Fibroblast of lung (primary cell): ENCODE measurements at regions not wholly inside any gene's neighbourhood (a gene's known extent, or its start where the extent isn't known, plus 50 kb on each side); places are given as distances from the start of the nearest gene placed in this dataset.

Experiments used
- DNase-seq, 2 donors: peaks; one replicate each; pipeline versions ENCODE4 v3.0.0 to v3.0.0-alpha.2; 2010; ENCODE audit warnings: low read depth in 2 of 2
- H2AFZ ChIP-seq: 2 replicates; pipeline ENCODE4 v1.5.1; 2012; ENCODE audit warnings: low read length, control low read depth, inconsistent platforms
- H3K27ac ChIP-seq: 2 replicates; pipeline ENCODE4 v1.5.1; 2011; ENCODE audit warnings: low read length, control low read depth; ENCODE audit not compliant: insufficient read depth
- H3K27me3 ChIP-seq: 2 replicates; pipeline ENCODE4 v1.5.1; 2011; ENCODE audit warnings: mild to moderate bottlenecking, low read length; ENCODE audit not compliant: control insufficient read depth, insufficient read depth
- H3K36me3 ChIP-seq: 2 replicates; pipeline ENCODE4 v1.5.1; 2011; ENCODE audit warnings: low read length; ENCODE audit not compliant: control insufficient read depth, insufficient read depth
- H3K4me1 ChIP-seq: 2 replicates; pipeline ENCODE4 v1.5.1; 2011; ENCODE audit warnings: low read length; ENCODE audit not compliant: control insufficient read depth, insufficient read depth; ENCODE audit errors: extremely low read depth
- H3K4me2 ChIP-seq: 2 replicates; pipeline ENCODE4 v1.5.1; 2011; ENCODE audit warnings: low read length, control low read depth; ENCODE audit not compliant: insufficient read depth; ENCODE audit errors: extremely low read depth
- H3K4me3 ChIP-seq, 4 experiments: fragments of 200-600 bp in 1 of 4; sonication (generic) in 1 of 4; replicated peaks in 1 of 4; 2 replicates each; pipeline ENCODE4 v1.5.1; 2011 to 2016; ENCODE audit warnings: low read length in 4 of 4, low read depth in 3 of 4, mild to moderate bottlenecking in 3 of 4, control low read depth in 2 of 4, inconsistent platforms in 1 of 4, mixed read lengths in 1 of 4; ENCODE audit not compliant: insufficient read depth in 1 of 4; ENCODE audit errors: control extremely low read depth in 1 of 4
- H3K79me2 ChIP-seq: 2 replicates; pipeline ENCODE4 v1.5.1; 2012; ENCODE audit warnings: mild to moderate bottlenecking, low read length, inconsistent platforms; ENCODE audit not compliant: control insufficient read depth, insufficient read depth
- H3K9ac ChIP-seq: 2 replicates; pipeline ENCODE4 v1.5.1; 2011; ENCODE audit warnings: mild to moderate bottlenecking, low read length, control low read depth; ENCODE audit not compliant: insufficient read depth
- H3K9me3 ChIP-seq: 2 replicates; pipeline ENCODE4 v1.5.1; 2012; ENCODE audit warnings: low read depth, low read length; ENCODE audit not compliant: control insufficient read depth, insufficient read depth
- H4K20me1 ChIP-seq: 2 replicates; pipeline ENCODE4 v1.5.1; 2011; ENCODE audit warnings: low read length; ENCODE audit not compliant: control insufficient read depth, insufficient read depth; ENCODE audit errors: extremely low read depth
- CTCF ChIP-seq, 2 donors: IDR thresholded peaks in 1 of 2; conservative IDR thresholded peaks in 1 of 2; 1 replicate in 1 of 2; 2 replicates in 1 of 2; pipeline ENCODE4 v1.5.1; 2011 to 2012; ENCODE audit warnings: low read length in 2 of 2, control low read depth in 1 of 2, inconsistent platforms in 1 of 2, low read depth in 1 of 2, mild to moderate bottlenecking in 1 of 2
- EZH2 ChIP-seq: IDR thresholded peaks from 2 replicates; pipeline ENCODE4 v1.5.1; 2012; ENCODE audit warnings: low read length, control low read depth, mild to moderate bottlenecking; ENCODE audit errors: missing control alignments

- H3K9me3 ChIP-seq = no peaks in the 10 kb centered on the region
- no peak overlapping the region for H3K4me2 ChIP-seq
- no peak overlapping the region for H3K4me3 ChIP-seq
- H3K27ac ChIP-seq = no peak overlapping the region
- H4K20me1 ChIP-seq = no peaks in the 10 kb centered on the region
- no peaks in the 10 kb centered on the region for H3K79me2 ChIP-seq
- peak; percentile 55 to 60 for DNase-seq
- H3K27me3 ChIP-seq = no peaks in the 10 kb centered on the region
- H3K9ac ChIP-seq = no peak overlapping the region
- TF ChIP-seq CTCF (conservative IDR thresholded peaks at IDR 0.05 in 1 of 2, IDR thresholded peaks at IDR 0.05 in 1 of 2; ENCODE audit: low read depth in 1 of 2, low read length in 2 of 2) (peak; percentile 83 to 94), EZH2 (no peak)
- no peaks in the 10 kb centered on the region for H3K4me1 ChIP-seq
- no peak overlapping the region for H2AFZ ChIP-seq
- no peaks in the 10 kb centered on the region for H3K36me3 ChIP-seq
Measured at GRCh38 chr5:155943516-155944407, 383.2 kb upstream of the SGCD start.

- Histone ChIP-seq H3K9ac (no peak overlapping the region), H3K27ac (no peak overlapping the region), H3K4me2 (no peak overlapping the region), H3K4me1 (no peaks in the 10 kb centered on the region), H3K36me3 (no peaks in the 10 kb centered on the region), H2AFZ (no peak overlapping the region), H3K27me3 (no peaks in the 10 kb centered on the region), H3K4me3 (no peak overlapping the region), H4K20me1 (no peaks in the 10 kb centered on the region), H3K9me3 (no peaks in the 10 kb centered on the region), H3K79me2 (no peaks in the 10 kb centered on the region)
- TF ChIP-seq CTCF (conservative IDR thresholded peaks at IDR 0.05 in 1 of 2, IDR thresholded peaks at IDR 0.05 in 1 of 2; ENCODE audit: low read depth in 1 of 2, low read length in 2 of 2) (no peak), EZH2 (no peak)
- peak in 1 of 2 donors; percentile 7 for DNase-seq
Measured at GRCh38 chr5:155947394-155948062, 379.4 kb upstream of the SGCD start.

GRCh38 chr5:155948576-155948975 lies 378.4 kb upstream of the SGCD start:
- H3K36me3 ChIP-seq = no peaks in the 10 kb centered on the region
- no peaks in the 10 kb centered on the region for H3K4me1 ChIP-seq
- H4K20me1 ChIP-seq = no peaks in the 10 kb centered on the region
- H3K27ac ChIP-seq = no peak overlapping the region
- H3K9me3 ChIP-seq = no peaks in the 10 kb centered on the region
- no peak overlapping the region for H2AFZ ChIP-seq
- no peak overlapping the region for H3K9ac ChIP-seq
- no peaks in the 10 kb centered on the region for H3K79me2 ChIP-seq
- no peak for DNase-seq
- H3K4me3 ChIP-seq = no peak overlapping the region
- no peak overlapping the region for H3K4me2 ChIP-seq
- TF ChIP-seq CTCF (conservative IDR thresholded peaks at IDR 0.05 in 1 of 2, IDR thresholded peaks at IDR 0.05 in 1 of 2; ENCODE audit: low read depth in 1 of 2, low read length in 2 of 2) (no peak), EZH2 (no peak)
- H3K27me3 ChIP-seq = no peaks in the 10 kb centered on the region
